ACC112 (cell line): ENCODE measurements at regions not wholly inside any gene's neighbourhood (a gene's known extent, or its start where the extent isn't known, plus 50 kb on each side); places are given as distances from the start of the nearest gene placed in this dataset.
"Not testable (repeated sequence)": the region's sequence is repeated elsewhere in the genome, so short reads cannot be mapped to it uniquely, and the experiment has no call there.

Experiments
- H2AFZ ChIP-seq: fragments of 200-600 bp; sonication (generic); one replicate; pipeline ENCODE4 v1.6.0; 2017; ENCODE audit warnings: antibody characterized with exemption, low read length; ENCODE audit not compliant: unreplicated experiment
- H3K27ac ChIP-seq: fragments of 200-600 bp; sonication (generic); 2 replicates; pipeline ENCODE4 v1.5.1; 2014; ENCODE audit warnings: low read depth, mild to moderate bottlenecking, antibody characterized with exemption, low read length, moderate library complexity
- H3K27me3 ChIP-seq: fragments of 200-600 bp; sonication (generic); 2 replicates; pipeline ENCODE4 v1.6.1; 2014; ENCODE audit warnings: mild to moderate bottlenecking, antibody characterized with exemption, low read length, moderate library complexity, mixed read lengths; ENCODE audit not compliant: insufficient read depth
- H3K36me3 ChIP-seq: fragments of 200-600 bp; sonication (generic); 2 replicates; pipeline ENCODE4 v1.6.1; 2016; ENCODE audit warnings: mild to moderate bottlenecking, antibody characterized with exemption, low read length, moderate library complexity, mixed read lengths; ENCODE audit not compliant: insufficient read depth
- H3K4me1 ChIP-seq: fragments of 200-600 bp; sonication (generic); one replicate; pipeline ENCODE4 v1.6.1; 2016; ENCODE audit warnings: low read length, mixed read lengths; ENCODE audit not compliant: insufficient read depth, unreplicated experiment, control insufficient read depth
- H3K4me3 ChIP-seq: fragments of 200-600 bp; sonication (generic); 2 replicates; pipeline ENCODE4 v1.5.1; 2014; ENCODE audit warnings: mild to moderate bottlenecking, low read depth, low read length
- H3K79me2 ChIP-seq: fragments of 200-600 bp; sonication (generic); one replicate; pipeline ENCODE4 v1.6.0; 2016; ENCODE audit warnings: low read length; ENCODE audit not compliant: control insufficient read depth, unreplicated experiment, insufficient read depth

DNA sequence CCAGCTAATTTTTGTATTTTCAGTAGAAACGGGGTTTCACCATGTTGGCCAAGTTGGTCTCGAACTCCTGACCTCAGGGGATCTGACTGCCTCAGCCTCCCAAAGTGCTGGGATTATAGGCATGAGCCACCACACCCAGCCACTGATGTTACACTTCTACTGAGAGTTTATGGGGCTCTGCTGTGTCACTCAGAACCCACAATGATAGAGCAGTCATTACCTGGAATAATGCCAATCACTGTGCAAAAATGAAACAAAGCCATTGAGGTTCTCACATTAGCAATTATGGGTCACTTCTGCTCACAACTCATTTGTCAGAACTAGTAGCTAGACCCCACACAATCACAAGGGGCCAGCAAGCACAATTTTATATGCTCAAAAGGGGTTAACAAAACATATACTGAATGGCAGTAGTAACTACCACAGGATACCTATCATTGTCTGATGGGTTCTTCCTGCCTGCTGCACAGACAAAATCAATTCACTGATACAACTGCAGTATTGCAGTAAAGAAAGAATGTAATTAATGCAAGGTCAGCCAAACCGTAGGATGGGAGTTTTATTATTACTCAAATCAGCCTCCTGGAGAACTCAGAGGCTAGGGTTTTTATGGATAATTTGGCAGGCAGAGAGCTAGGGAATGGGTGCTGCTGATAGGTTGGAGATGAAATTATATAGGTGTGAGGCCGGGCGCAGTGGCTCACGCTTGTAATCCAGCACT lies 72.1 kb upstream of the TRIM24 start:
- Histone ChIP-seq H3K27me3 (no peaks in the 10 kb centered on the region), H3K27ac (no peak overlapping the region), H3K4me3 (no peak overlapping the region), H3K36me3 (no peaks in the 10 kb centered on the region), H3K4me1 (no peaks in the 10 kb centered on the region), H2AFZ (no peak overlapping the region), H3K79me2 (no peaks in the 10 kb centered on the region)

DNA sequence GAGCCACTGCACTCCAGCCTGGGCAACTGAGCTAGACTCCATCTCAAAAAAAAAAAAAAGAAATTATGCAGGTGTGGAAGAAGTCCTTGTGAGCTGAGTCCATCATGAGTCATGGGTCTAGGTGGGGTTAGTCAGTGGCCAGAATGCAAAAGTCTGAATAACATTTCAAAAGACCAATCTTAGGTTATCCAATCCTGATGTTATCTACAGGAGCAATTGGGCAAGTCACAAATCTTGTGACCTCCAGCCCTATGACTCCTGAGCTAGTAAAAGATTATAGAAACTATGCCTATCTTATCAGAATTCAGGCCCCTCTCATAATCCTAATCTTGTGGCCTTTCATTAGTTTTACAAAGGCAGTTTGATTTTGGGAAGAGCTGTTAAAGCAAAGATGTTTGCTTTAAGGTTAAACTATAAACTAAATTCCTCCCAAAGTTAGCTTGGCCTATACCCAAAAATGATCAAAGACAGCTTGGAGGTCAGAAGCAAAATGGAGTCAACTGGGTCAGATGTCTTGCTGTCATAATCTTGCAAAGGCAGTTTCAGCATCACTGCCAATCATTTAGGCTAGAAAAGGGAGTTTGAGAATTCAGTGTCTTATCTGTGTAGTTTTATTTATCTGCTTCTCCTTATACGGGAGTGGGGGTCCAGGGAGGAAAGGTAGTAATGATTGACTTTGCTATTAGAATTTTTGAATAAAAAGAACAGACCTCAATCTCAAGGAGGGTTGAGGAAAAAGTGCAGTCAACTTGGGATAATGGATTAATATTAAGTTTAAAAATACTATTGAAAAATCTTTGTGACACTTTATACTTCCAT lies 71.2 kb upstream of the TRIM24 start:
- no peak overlapping the region for H3K4me3 ChIP-seq
- no peaks in the 10 kb centered on the region for H3K36me3 ChIP-seq
- no peak overlapping the region for H3K27ac ChIP-seq
- no peaks in the 10 kb centered on the region for H3K4me1 ChIP-seq
- no peaks in the 10 kb centered on the region for H3K27me3 ChIP-seq
- no peak overlapping the region for H2AFZ ChIP-seq
- H3K79me2 ChIP-seq = no peaks in the 10 kb centered on the region

DNA sequence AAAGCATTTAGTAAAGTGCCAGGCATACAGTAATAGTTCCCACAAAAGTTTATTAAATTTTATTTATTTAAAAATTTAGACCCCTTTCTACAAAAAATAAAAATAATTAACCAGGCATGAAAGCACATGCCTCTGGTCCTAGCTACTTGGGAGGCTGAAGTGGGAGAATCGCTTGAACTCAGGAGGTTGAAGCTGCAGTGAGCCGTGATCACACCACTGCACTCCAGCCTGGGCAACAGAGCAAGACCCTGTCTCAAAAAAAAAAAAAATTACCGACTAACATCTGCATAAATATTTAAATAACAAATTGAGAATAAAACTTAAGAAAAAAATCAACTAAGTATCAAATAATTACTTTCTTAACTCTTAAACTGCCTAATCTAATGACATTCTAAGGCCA lies 64.3 kb upstream of the TRIM24 start:
- Histone ChIP-seq H3K27me3 (no peaks in the 10 kb centered on the region), H2AFZ (no peak overlapping the region), H3K36me3 (no peaks in the 10 kb centered on the region), H3K4me3 (no peak overlapping the region), H3K27ac (no peak overlapping the region), H3K4me1 (no peaks in the 10 kb centered on the region), H3K79me2 (no peaks in the 10 kb centered on the region)

DNA sequence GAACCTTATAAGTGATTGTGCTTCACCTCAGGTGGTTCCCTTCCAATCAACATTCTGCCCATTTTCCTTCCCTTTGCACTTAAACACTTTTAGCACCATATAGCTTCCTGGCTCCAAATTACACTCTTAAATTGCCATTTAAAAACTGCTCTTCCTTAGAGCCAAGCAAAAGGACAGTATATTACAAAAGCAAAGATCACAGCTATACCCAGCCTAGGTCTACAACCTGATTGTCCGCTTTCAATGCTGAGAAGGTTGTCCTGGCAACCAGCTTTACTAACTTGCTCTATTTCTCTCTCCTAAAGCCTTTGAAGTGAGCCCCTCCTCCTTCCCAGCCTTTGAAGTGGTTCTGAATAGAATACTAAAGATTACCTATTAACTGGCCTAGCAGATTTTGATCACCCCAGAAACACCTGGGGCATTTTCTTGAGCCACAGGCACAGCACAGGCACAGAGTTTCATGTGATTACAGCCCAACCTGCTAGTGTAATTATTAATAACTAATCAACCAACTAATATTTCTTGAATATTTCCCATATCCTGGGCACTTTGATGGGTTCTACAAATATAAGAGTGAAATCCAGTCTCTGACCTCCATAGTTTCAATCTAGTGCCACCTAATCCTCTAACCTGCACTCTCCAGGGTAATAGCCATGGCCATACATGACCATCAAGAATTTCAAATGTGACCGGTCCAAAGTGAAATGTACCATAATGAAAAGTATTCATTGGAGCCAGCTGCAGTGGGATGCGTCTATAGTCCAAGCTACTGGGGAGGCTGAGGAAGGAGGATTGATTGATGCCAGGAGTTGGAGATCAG lies 63.6 kb upstream of the TRIM24 start:
- no peak overlapping the region for H2AFZ ChIP-seq
- no peak overlapping the region for H3K27ac ChIP-seq
- no peaks in the 10 kb centered on the region for H3K79me2 ChIP-seq
- H3K4me3 ChIP-seq = no peak overlapping the region
- no peaks in the 10 kb centered on the region for H3K27me3 ChIP-seq
- no peaks in the 10 kb centered on the region for H3K4me1 ChIP-seq
- no peaks in the 10 kb centered on the region for H3K36me3 ChIP-seq

- not testable (repeated sequence) for H3K4me3 ChIP-seq, H3K4me1 ChIP-seq, H3K27ac ChIP-seq, H3K36me3 ChIP-seq, H3K27me3 ChIP-seq, H3K79me2 ChIP-seq, H2AFZ ChIP-seq
Observed at GRCh38 chr7:138397071-138397433, 63.0 kb upstream of the TRIM24 start.

GRCh38 chr7:138398857-138399256 lies 61.2 kb upstream of the TRIM24 start:
- no peaks in the 10 kb centered on the region for H3K79me2 ChIP-seq
- no peak overlapping the region for H2AFZ ChIP-seq
- no peaks in the 10 kb centered on the region for H3K36me3 ChIP-seq
- H3K27me3 ChIP-seq = no peaks in the 10 kb centered on the region
- no peaks in the 10 kb centered on the region for H3K4me1 ChIP-seq
- no peak overlapping the region for H3K4me3 ChIP-seq
- no peak overlapping the region for H3K27ac ChIP-seq

GRCh38 chr7:138400400-138400886 lies 59.6 kb upstream of the TRIM24 start:
- H2AFZ ChIP-seq = no peak overlapping the region
- H3K36me3 ChIP-seq = no peaks in the 10 kb centered on the region
- no peak overlapping the region for H3K4me3 ChIP-seq
- no peaks in the 10 kb centered on the region for H3K4me1 ChIP-seq
- no peaks in the 10 kb centered on the region for H3K27me3 ChIP-seq
- H3K27ac ChIP-seq = no peak overlapping the region
- H3K79me2 ChIP-seq = no peaks in the 10 kb centered on the region

DNA sequence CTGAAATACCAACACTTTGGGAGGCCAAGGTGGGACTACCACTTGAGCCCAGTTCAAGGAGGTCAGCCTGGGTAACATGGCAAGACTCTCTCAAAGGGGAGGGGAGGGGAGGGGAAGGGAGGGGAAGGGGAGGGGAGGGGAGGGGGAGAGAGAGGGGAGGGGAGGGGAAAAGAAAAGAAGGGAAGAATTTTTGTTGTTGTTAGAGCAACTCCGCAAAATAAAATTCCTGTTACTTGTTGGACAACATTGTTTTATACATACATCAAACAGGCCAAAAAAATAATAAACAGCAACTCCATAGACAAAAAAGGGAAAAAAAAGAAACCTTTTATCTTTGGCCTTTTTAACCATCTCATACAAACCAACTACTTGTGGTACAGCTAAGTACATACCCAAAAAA lies 57.3 kb upstream of the TRIM24 start:
- Histone ChIP-seq H3K79me2 (no peaks in the 10 kb centered on the region), H3K27me3 (no peaks in the 10 kb centered on the region), H3K4me3 (no peak overlapping the region), H3K4me1 (no peaks in the 10 kb centered on the region), H3K27ac (no peak overlapping the region), H3K36me3 (no peaks in the 10 kb centered on the region), H2AFZ (no peak overlapping the region)

DNA sequence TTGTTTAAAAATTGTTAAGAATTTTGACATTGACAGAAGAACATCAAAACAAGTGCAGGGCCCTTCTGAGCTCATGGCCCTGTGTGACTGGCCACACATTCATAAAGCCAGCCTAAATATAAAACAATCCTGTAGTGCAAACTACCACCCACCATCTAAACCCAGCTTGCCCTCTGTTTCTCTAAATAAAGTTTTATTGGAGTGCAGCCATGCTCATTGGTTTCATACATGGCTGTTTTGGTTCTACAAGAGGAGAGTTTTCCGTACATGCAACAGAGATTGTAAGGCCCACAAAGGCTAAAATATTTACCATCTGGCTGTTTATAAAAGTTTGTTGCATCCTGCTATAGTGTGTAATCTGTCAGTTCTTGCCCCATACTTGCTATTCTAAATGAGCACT lies 54.6 kb upstream of the TRIM24 start:
- no peaks in the 10 kb centered on the region for H3K79me2 ChIP-seq
- no peak overlapping the region for H3K27ac ChIP-seq
- H3K4me1 ChIP-seq = no peaks in the 10 kb centered on the region
- H2AFZ ChIP-seq = no peak overlapping the region
- no peaks in the 10 kb centered on the region for H3K36me3 ChIP-seq
- H3K4me3 ChIP-seq = no peak overlapping the region
- no peaks in the 10 kb centered on the region for H3K27me3 ChIP-seq

DNA sequence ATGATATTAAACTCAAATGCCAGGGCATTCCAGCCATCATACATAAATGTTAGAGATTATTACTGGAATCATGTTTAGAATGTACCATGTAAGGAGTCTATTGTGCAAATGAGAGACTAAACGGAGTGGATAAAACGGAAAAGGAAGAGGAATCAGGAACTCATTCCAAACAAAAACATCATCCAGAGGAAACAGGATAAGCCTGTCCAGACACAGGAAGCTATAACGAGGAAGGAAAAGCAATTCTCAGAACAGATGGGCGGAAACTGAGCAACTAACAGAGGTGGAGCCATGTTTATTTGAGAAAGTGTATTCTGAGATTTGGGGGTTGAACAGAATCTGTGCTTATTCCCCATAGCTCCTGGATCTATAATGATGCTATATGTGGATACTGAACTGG lies 52.3 kb upstream of the TRIM24 start:
- Histone ChIP-seq H3K79me2 (no peaks in the 10 kb centered on the region), H3K27me3 (no peaks in the 10 kb centered on the region)

More for the DNA sequence above, 52.3 kb upstream of the TRIM24 start:
- no peaks in the 10 kb centered on the region for H3K4me1 ChIP-seq
- H3K36me3 ChIP-seq = no peaks in the 10 kb centered on the region
- no peak overlapping the region for H3K4me3 ChIP-seq
- H2AFZ ChIP-seq = no peak overlapping the region
- H3K27ac ChIP-seq = no peak overlapping the region
